Testis (tissue), 2 donors: ENCODE measurements at regions not wholly inside any gene's neighbourhood (a gene's known extent, or its start where the extent isn't known, plus 50 kb on each side); places are given as distances from the start of the nearest gene placed in this dataset.

Experiments used
- POLR2A ChIP-seq: fragments of 450-650 bp; IDR thresholded peaks from one replicate; pipeline ENCODE4 v1.6.1; 2017; ENCODE audit warnings: antibody characterized with exemption, mild to moderate bottlenecking, moderate library complexity
- TF ChIP-seq, protein P1 (sequence below), 3 experiments: fragments of 450-650 bp in 2 of 3; fragments of 200-600 bp in 1 of 3; sonication (generic) in 1 of 3; IDR thresholded peaks; one replicate each; pipeline ENCODE4 v1.5.1; 2016 to 2019; ENCODE audit warnings: antibody characterized with exemption in 3 of 3, mild to moderate bottlenecking in 2 of 3, moderate library complexity in 1 of 3

- TF ChIP-seq, protein P1, sequence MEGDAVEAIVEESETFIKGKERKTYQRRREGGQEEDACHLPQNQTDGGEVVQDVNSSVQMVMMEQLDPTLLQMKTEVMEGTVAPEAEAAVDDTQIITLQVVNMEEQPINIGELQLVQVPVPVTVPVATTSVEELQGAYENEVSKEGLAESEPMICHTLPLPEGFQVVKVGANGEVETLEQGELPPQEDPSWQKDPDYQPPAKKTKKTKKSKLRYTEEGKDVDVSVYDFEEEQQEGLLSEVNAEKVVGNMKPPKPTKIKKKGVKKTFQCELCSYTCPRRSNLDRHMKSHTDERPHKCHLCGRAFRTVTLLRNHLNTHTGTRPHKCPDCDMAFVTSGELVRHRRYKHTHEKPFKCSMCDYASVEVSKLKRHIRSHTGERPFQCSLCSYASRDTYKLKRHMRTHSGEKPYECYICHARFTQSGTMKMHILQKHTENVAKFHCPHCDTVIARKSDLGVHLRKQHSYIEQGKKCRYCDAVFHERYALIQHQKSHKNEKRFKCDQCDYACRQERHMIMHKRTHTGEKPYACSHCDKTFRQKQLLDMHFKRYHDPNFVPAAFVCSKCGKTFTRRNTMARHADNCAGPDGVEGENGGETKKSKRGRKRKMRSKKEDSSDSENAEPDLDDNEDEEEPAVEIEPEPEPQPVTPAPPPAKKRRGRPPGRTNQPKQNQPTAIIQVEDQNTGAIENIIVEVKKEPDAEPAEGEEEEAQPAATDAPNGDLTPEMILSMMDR (IDR thresholded peaks at IDR 0.05), result no peak
- TF ChIP-seq POLR2A, result no peak
Measured at GRCh38 chr5:88955403-88955802, 72.4 kb upstream of the MEF2C start.
